Testis (tissue), 2 donors: ENCODE measurements at regions not wholly inside any gene's neighbourhood (a gene's known extent, or its start where the extent isn't known, plus 50 kb on each side); places are given as distances from the start of the nearest gene placed in this dataset.

Experiments
- CTCF ChIP-seq, 3 experiments: fragments of 450-650 bp in 2 of 3; fragments of 200-600 bp in 1 of 3; sonication (generic) in 1 of 3; IDR thresholded peaks; one replicate each; pipeline ENCODE4 v1.5.1; 2016 to 2019; ENCODE audit warnings: antibody characterized with exemption in 3 of 3, mild to moderate bottlenecking in 2 of 3, moderate library complexity in 1 of 3
- POLR2A ChIP-seq: fragments of 450-650 bp; IDR thresholded peaks from one replicate; pipeline ENCODE4 v1.6.1; 2017; ENCODE audit warnings: antibody characterized with exemption, mild to moderate bottlenecking, moderate library complexity

- TF ChIP-seq CTCF (IDR thresholded peaks at IDR 0.05), result no peak
- TF ChIP-seq POLR2A, result no peak
Measured at GRCh38 chr5:154107756-154108155, 69.0 kb downstream of the MFAP3 start.
